WERI-Rb-1 (cell line): ENCODE measurements at regions not wholly inside any gene's neighbourhood (a gene's known extent, or its start where the extent isn't known, plus 50 kb on each side); places are given as distances from the start of the nearest gene placed in this dataset.

Source experiments
- DNase-seq: peaks from one replicate; pipeline ENCODE4 v3.0.0-alpha.2; 2020
- H3K27ac ChIP-seq: fragments of 250-450 bp; sonication (Bioruptor Pico); 2 replicates; pipeline ENCODE4 v1.5.1; 2020; ENCODE audit warnings: mild to moderate bottlenecking, moderate library complexity
- H3K27me3 ChIP-seq: fragments of 250-450 bp; sonication (Bioruptor Pico); 2 replicates; pipeline ENCODE4 v1.5.1; 2021; ENCODE audit warnings: mild to moderate bottlenecking, low read depth, moderate library complexity; ENCODE audit not compliant: insufficient read depth, severe bottlenecking
- H3K36me3 ChIP-seq: fragments of 250-450 bp; sonication (Bioruptor Pico); 2 replicates; pipeline ENCODE4 v1.5.1; 2020; ENCODE audit warnings: mild to moderate bottlenecking, moderate library complexity
- H3K4me3 ChIP-seq: 2 replicates; pipeline ENCODE4 v1.5.1; 2011; ENCODE audit warnings: low read depth, mild to moderate bottlenecking, control low read depth, low read length
- H3K9me3 ChIP-seq: fragments of 250-450 bp; sonication (Bioruptor Pico); 2 replicates; pipeline ENCODE4 v1.5.1; 2021; ENCODE audit warnings: mild to moderate bottlenecking, moderate library complexity; ENCODE audit not compliant: severe bottlenecking
- CTCF ChIP-seq: IDR thresholded peaks from 2 replicates; pipeline ENCODE4 v1.5.1; 2011; ENCODE audit warnings: low read depth, mild to moderate bottlenecking, control low read depth, inconsistent platforms, low read length

- TF ChIP-seq CTCF, result no peak
- Histone ChIP-seq H3K4me3 (no peak overlapping the region), H3K27ac (no peak overlapping the region), H3K9me3 (no peaks in the 10 kb centered on the region), H3K27me3 (peaks cover 39% of the 10 kb centered on the region), H3K36me3 (no peaks in the 10 kb centered on the region)
- DNase-seq, result no peak
Observed at GRCh38 chr17:71986886-71987285, 133.9 kb upstream of the SOX9 start.

- Histone ChIP-seq H3K9me3 (no peaks in the 10 kb centered on the region), H3K27me3 (peaks cover 43% of the 10 kb centered on the region), H3K4me3 (no peak overlapping the region), H3K36me3 (no peaks in the 10 kb centered on the region), H3K27ac (no peak overlapping the region)
- no peak for DNase-seq
- TF ChIP-seq CTCF, result no peak
Observed at GRCh38 chr17:71987634-71988033, 133.2 kb upstream of the SOX9 start.

GRCh38 chr17:71989117-71989516 lies 131.7 kb upstream of the SOX9 start:
- Histone ChIP-seq H3K4me3 (no peak overlapping the region), H3K36me3 (no peaks in the 10 kb centered on the region), H3K27ac (no peak overlapping the region), H3K9me3 (no peaks in the 10 kb centered on the region), H3K27me3 (peaks cover 40% of the 10 kb centered on the region)
- TF ChIP-seq CTCF, result no peak
- no peak for DNase-seq

- TF ChIP-seq CTCF, result no peak
- Histone ChIP-seq H3K9me3 (no peaks in the 10 kb centered on the region), H3K4me3 (no peak overlapping the region), H3K27me3 (peaks cover 17% of the 10 kb centered on the region), H3K27ac (no peak overlapping the region), H3K36me3 (no peaks in the 10 kb centered on the region)
- no peak for DNase-seq
Observed at GRCh38 chr17:71993363-71993762, 127.5 kb upstream of the SOX9 start.

GRCh38 chr17:71995590-71995989 lies 125.2 kb upstream of the SOX9 start:
- Histone ChIP-seq H3K27me3 (peaks cover 10% of the 10 kb centered on the region), H3K36me3 (no peaks in the 10 kb centered on the region), H3K4me3 (no peak overlapping the region), H3K9me3 (no peaks in the 10 kb centered on the region), H3K27ac (no peak overlapping the region)
- TF ChIP-seq CTCF, result no peak
- DNase-seq, result no peak

- Histone ChIP-seq H3K36me3 (no peaks in the 10 kb centered on the region), H3K9me3 (no peaks in the 10 kb centered on the region), H3K4me3 (no peak overlapping the region), H3K27ac (no peak overlapping the region), H3K27me3 (no peaks in the 10 kb centered on the region)
- TF ChIP-seq CTCF, result no peak
- no peak for DNase-seq
Observed at GRCh38 chr17:72004011-72004427, 116.8 kb upstream of the SOX9 start.
